HEK293T (cell line): ENCODE measurements at regions not wholly inside any gene's neighbourhood (a gene's known extent, or its start where the extent isn't known, plus 50 kb on each side); places are given as distances from the start of the nearest gene placed in this dataset.

Experiments used
- BHLHE40 ChIP-seq: fragments of 450-650 bp; IDR thresholded peaks from 2 replicates; pipeline ENCODE4 v1.6.1; 2016; ENCODE audit warnings: mild to moderate bottlenecking, moderate library complexity, borderline replicate concordance
- CTBP1 ChIP-seq: fragments of 450-650 bp; IDR thresholded peaks from 2 replicates; pipeline ENCODE4 v1.6.1; 2016; ENCODE audit warnings: borderline replicate concordance
- ELF4 ChIP-seq: fragments of 450-650 bp; IDR thresholded peaks from 2 replicates; pipeline ENCODE4 v1.6.1; 2017; ENCODE audit warnings: antibody characterized with exemption
- HDGF ChIP-seq: fragments of 450-650 bp; IDR thresholded peaks from 2 replicates; pipeline ENCODE4 v1.6.1; 2017; ENCODE audit warnings: antibody characterized with exemption, borderline replicate concordance
- LEF1 ChIP-seq: fragments of 450-650 bp; IDR thresholded peaks from 2 replicates; pipeline ENCODE4 v1.6.1; 2017; ENCODE audit warnings: mild to moderate bottlenecking, borderline replicate concordance
- NFRKB ChIP-seq: fragments of 450-650 bp; IDR thresholded peaks from 2 replicates; pipeline ENCODE4 v1.6.1; 2016; ENCODE audit warnings: mild to moderate bottlenecking, moderate library complexity
- SP1 ChIP-seq: fragments of 450-650 bp; IDR thresholded peaks from 2 replicates; pipeline ENCODE4 v1.6.1; 2017
- TARDBP ChIP-seq: fragments of 450-650 bp; IDR thresholded peaks from 2 replicates; pipeline ENCODE4 v1.6.1; 2016
- TF ChIP-seq, protein P1 (sequence below): fragments of 450-650 bp; IDR thresholded peaks from 2 replicates; pipeline ENCODE4 v1.6.1; 2016

DNA sequence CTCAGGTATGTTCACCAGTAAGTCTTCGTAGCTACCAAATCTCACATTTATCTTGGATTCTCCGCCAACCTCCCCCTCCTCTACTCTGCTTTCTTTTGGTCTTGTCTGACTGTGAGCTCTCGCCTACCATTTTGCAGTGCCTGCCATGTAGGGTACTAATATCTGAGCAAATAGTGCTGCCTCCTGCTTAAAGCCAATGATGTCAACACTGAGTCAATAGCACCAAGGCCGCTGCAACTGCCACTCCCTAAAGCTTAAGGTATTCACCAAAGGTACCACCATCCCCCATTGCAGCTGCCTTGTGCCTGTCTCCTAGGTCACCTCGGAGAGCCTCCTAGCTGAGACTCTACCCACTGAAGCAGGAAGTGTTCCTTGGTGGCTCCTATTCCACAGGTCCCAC, 114.8 kb upstream of the FUT8 start:
- TF ChIP-seq CTBP1 (no peak), SP1 (no peak), NFRKB (no peak), BHLHE40 (no peak), HDGF (no peak), ELF4 (no peak), TARDBP (no peak), LEF1 (no peak)
- TF ChIP-seq, protein P1, sequence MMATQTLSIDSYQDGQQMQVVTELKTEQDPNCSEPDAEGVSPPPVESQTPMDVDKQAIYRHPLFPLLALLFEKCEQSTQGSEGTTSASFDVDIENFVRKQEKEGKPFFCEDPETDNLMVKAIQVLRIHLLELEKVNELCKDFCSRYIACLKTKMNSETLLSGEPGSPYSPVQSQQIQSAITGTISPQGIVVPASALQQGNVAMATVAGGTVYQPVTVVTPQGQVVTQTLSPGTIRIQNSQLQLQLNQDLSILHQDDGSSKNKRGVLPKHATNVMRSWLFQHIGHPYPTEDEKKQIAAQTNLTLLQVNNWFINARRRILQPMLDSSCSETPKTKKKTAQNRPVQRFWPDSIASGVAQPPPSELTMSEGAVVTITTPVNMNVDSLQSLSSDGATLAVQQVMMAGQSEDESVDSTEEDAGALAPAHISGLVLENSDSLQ = no peak
